SK-N-SH (cell line): ENCODE measurements at regions not wholly inside any gene's neighbourhood (a gene's known extent, or its start where the extent isn't known, plus 50 kb on each side); places are given as distances from the start of the nearest gene placed in this dataset.

Experiments
- EP300 ChIP-seq, 2 experiments: IDR thresholded peaks; 2 replicates each; pipeline versions ENCODE4 v1.4.0 to v1.6.1; 2012; ENCODE audit warnings: borderline replicate concordance in 1 of 2, low read depth in 1 of 2, low read length in 1 of 2
- RAD21 ChIP-seq: IDR thresholded peaks from 2 replicates; pipeline ENCODE4 v1.6.1; 2012; ENCODE audit warnings: mild to moderate bottlenecking, low read length
- TAF1 ChIP-seq: IDR thresholded peaks from 2 replicates; pipeline ENCODE4 v1.6.1; 2012; ENCODE audit warnings: low read depth, mild to moderate bottlenecking, low read length, moderate library complexity, borderline replicate concordance
- YY1 ChIP-seq: IDR thresholded peaks from 2 replicates; pipeline ENCODE4 v1.4.0; 2012; ENCODE audit warnings: low read depth, mild to moderate bottlenecking
- TF ChIP-seq, protein P1 (sequence below): IDR thresholded peaks from 2 replicates; pipeline ENCODE4 v1.6.1; 2012; ENCODE audit warnings: mild to moderate bottlenecking, low read depth, low read length, moderate library complexity
- TF ChIP-seq, protein P2 (sequence below): fragments of 200-600 bp; sonication (generic); IDR thresholded peaks from 2 replicates; pipeline ENCODE4 v1.6.1; 2017; ENCODE audit warnings: antibody characterized with exemption, mild to moderate bottlenecking, moderate library complexity
- TF ChIP-seq, protein P3 (sequence below): IDR thresholded peaks from 2 replicates; pipeline ENCODE4 v1.4.0; 2012; ENCODE audit warnings: low read depth, borderline replicate concordance

GRCh38 chr12:19912991-19913390, 455.3 kb upstream of the PDE3A start:
- TF ChIP-seq EP300 (IDR thresholded peaks at IDR 0.05; ENCODE audit: borderline replicate concordance in 1 of 2, low read depth in 1 of 2, low read length in 1 of 2) = no peak
- TF ChIP-seq, protein P1, sequence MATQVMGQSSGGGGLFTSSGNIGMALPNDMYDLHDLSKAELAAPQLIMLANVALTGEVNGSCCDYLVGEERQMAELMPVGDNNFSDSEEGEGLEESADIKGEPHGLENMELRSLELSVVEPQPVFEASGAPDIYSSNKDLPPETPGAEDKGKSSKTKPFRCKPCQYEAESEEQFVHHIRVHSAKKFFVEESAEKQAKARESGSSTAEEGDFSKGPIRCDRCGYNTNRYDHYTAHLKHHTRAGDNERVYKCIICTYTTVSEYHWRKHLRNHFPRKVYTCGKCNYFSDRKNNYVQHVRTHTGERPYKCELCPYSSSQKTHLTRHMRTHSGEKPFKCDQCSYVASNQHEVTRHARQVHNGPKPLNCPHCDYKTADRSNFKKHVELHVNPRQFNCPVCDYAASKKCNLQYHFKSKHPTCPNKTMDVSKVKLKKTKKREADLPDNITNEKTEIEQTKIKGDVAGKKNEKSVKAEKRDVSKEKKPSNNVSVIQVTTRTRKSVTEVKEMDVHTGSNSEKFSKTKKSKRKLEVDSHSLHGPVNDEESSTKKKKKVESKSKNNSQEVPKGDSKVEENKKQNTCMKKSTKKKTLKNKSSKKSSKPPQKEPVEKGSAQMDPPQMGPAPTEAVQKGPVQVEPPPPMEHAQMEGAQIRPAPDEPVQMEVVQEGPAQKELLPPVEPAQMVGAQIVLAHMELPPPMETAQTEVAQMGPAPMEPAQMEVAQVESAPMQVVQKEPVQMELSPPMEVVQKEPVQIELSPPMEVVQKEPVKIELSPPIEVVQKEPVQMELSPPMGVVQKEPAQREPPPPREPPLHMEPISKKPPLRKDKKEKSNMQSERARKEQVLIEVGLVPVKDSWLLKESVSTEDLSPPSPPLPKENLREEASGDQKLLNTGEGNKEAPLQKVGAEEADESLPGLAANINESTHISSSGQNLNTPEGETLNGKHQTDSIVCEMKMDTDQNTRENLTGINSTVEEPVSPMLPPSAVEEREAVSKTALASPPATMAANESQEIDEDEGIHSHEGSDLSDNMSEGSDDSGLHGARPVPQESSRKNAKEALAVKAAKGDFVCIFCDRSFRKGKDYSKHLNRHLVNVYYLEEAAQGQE = no peak
- TF ChIP-seq, protein P2, sequence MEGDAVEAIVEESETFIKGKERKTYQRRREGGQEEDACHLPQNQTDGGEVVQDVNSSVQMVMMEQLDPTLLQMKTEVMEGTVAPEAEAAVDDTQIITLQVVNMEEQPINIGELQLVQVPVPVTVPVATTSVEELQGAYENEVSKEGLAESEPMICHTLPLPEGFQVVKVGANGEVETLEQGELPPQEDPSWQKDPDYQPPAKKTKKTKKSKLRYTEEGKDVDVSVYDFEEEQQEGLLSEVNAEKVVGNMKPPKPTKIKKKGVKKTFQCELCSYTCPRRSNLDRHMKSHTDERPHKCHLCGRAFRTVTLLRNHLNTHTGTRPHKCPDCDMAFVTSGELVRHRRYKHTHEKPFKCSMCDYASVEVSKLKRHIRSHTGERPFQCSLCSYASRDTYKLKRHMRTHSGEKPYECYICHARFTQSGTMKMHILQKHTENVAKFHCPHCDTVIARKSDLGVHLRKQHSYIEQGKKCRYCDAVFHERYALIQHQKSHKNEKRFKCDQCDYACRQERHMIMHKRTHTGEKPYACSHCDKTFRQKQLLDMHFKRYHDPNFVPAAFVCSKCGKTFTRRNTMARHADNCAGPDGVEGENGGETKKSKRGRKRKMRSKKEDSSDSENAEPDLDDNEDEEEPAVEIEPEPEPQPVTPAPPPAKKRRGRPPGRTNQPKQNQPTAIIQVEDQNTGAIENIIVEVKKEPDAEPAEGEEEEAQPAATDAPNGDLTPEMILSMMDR = no peak
- no peak for TF ChIP-seq YY1
- no peak for TF ChIP-seq RAD21
- no peak for TF ChIP-seq TAF1
- TF ChIP-seq, protein P3, sequence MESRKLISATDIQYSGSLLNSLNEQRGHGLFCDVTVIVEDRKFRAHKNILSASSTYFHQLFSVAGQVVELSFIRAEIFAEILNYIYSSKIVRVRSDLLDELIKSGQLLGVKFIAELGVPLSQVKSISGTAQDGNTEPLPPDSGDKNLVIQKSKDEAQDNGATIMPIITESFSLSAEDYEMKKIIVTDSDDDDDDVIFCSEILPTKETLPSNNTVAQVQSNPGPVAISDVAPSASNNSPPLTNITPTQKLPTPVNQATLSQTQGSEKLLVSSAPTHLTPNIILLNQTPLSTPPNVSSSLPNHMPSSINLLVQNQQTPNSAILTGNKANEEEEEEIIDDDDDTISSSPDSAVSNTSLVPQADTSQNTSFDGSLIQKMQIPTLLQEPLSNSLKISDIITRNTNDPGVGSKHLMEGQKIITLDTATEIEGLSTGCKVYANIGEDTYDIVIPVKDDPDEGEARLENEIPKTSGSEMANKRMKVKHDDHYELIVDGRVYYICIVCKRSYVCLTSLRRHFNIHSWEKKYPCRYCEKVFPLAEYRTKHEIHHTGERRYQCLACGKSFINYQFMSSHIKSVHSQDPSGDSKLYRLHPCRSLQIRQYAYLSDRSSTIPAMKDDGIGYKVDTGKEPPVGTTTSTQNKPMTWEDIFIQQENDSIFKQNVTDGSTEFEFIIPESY = no peak
